Ascending aorta (tissue), 2 donors: ENCODE measurements at regions not wholly inside any gene's neighbourhood (a gene's known extent, or its start where the extent isn't known, plus 50 kb on each side); places are given as distances from the start of the nearest gene placed in this dataset.

Experiments used
- DNase-seq, 2 donors: peaks; one replicate each; pipeline ENCODE4 v3.0.0-alpha.2; 2019; ENCODE audit warnings: low spot score in 2 of 2
- H3K27ac ChIP-seq, 2 donors: fragments of 200-600 bp; sonication (generic); one replicate each; pipeline ENCODE4 v1.5.1; 2016 to 2017; ENCODE audit warnings: mild to moderate bottlenecking in 1 of 2
- H3K27me3 ChIP-seq: fragments of 200-600 bp; sonication (generic); one replicate; pipeline ENCODE4 v1.5.1; 2017
- H3K36me3 ChIP-seq, 2 donors: fragments of 200-600 bp; sonication (generic); one replicate each; pipeline ENCODE4 v1.5.1; 2016
- H3K4me1 ChIP-seq, 2 donors: fragments of 200-600 bp; sonication (generic); one replicate each; pipeline ENCODE4 v1.5.1; 2016 to 2017; ENCODE audit warnings: mild to moderate bottlenecking in 1 of 2
- H3K4me3 ChIP-seq, 2 donors: fragments of 200-600 bp; sonication (generic); one replicate each; pipeline ENCODE4 v1.5.1; 2016 to 2017; ENCODE audit warnings: mild to moderate bottlenecking in 1 of 2
- H3K9me3 ChIP-seq, 2 donors: fragments of 200-600 bp; sonication (generic); one replicate each; pipeline ENCODE4 v1.5.1; 2016
- intact Hi-C: fragments of 100-400 bp; cut with DNase I; formaldehyde crosslinking; loops from one replicate; pipeline ENCODE4 v1.15.1; 2023
- TF ChIP-seq, protein P1 (sequence below), 3 experiments: fragments of 200-600 bp in 2 of 3; fragments of 450-650 bp in 1 of 3; sonication (generic) in 2 of 3; IDR thresholded peaks; one replicate each; pipeline ENCODE4 v1.5.1; 2016 to 2019; ENCODE audit warnings: antibody characterized with exemption in 3 of 3, mild to moderate bottlenecking in 1 of 3, moderate library complexity in 1 of 3

DNA sequence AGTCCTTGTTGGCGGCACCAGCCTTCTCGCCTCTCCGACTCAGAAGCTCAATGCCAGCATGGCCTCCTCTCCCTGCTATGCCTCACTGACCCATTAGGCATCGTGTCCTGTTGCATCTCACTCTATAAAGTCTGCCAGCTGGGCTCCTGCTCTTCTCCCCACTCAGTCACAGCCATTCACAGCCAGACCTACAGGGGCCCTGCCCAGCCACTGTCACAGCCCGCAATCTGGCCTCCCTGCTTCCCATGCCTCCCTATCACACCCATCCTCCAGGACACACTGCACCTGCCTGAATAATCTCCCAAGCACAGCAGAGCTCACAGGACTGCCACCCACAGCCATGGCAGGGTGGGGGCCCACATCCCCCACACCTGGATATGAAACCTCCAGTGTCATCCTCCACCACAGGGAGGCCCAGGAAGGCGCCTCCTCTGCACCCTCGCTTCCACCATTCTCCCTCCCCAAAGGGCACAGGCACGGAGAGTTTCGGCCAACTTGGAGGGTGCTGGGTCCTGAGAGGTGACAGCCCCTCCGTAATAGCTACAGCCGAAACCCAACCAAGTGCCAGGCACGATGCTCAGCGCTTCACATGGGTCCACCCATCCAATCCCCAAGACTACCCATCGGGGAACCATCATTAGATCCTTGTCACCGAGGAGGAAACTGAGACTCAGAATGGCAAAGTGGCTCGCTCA is 370.3 kb downstream of the BCL11B start:
- DNase-seq: peak in 1 of 2 donors; percentile 34
- H3K9me3 ChIP-seq: no peaks in the 10 kb centered on the region
- TF ChIP-seq, protein P1, sequence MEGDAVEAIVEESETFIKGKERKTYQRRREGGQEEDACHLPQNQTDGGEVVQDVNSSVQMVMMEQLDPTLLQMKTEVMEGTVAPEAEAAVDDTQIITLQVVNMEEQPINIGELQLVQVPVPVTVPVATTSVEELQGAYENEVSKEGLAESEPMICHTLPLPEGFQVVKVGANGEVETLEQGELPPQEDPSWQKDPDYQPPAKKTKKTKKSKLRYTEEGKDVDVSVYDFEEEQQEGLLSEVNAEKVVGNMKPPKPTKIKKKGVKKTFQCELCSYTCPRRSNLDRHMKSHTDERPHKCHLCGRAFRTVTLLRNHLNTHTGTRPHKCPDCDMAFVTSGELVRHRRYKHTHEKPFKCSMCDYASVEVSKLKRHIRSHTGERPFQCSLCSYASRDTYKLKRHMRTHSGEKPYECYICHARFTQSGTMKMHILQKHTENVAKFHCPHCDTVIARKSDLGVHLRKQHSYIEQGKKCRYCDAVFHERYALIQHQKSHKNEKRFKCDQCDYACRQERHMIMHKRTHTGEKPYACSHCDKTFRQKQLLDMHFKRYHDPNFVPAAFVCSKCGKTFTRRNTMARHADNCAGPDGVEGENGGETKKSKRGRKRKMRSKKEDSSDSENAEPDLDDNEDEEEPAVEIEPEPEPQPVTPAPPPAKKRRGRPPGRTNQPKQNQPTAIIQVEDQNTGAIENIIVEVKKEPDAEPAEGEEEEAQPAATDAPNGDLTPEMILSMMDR (IDR thresholded peaks at IDR 0.05): no peak
- intact Hi-C loops: no loop called here
- H3K4me3 ChIP-seq: no peak overlapping the region
- no peak overlapping the region for H3K27ac ChIP-seq
- no peaks in the 10 kb centered on the region for H3K27me3 ChIP-seq
- H3K4me1 ChIP-seq: no peaks in the 10 kb centered on the region
- H3K36me3 ChIP-seq: no peaks in the 10 kb centered on the region

DNA sequence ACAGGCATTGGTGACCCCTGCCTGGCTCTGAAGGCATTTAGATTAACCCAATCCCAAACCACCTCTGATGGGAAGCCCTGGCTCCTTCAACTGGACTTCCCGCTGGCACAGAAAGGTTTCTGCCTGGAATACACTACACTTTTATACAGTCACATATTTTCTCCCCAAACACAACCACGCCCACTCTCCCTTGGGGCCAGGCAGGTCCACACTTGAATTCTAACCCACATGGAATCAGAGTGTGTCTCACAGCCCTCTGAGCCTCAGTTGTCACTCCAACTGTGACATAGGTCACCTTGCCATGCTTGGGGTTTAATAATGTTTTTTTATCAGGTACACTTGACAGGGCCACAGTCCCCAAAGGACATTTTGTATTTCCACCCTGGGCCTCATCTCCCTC is 368.6 kb downstream of the BCL11B start:
- H3K27me3 ChIP-seq: no peaks in the 10 kb centered on the region
- no peaks in the 10 kb centered on the region for H3K36me3 ChIP-seq
- no peaks in the 10 kb centered on the region for H3K9me3 ChIP-seq
- DNase-seq: no peak
- H3K27ac ChIP-seq: no peak overlapping the region
- intact Hi-C loops: no loop called here
- H3K4me1 ChIP-seq: no peaks in the 10 kb centered on the region
- no peak overlapping the region for H3K4me3 ChIP-seq
- TF ChIP-seq, protein P1 (IDR thresholded peaks at IDR 0.05): no peak

DNA sequence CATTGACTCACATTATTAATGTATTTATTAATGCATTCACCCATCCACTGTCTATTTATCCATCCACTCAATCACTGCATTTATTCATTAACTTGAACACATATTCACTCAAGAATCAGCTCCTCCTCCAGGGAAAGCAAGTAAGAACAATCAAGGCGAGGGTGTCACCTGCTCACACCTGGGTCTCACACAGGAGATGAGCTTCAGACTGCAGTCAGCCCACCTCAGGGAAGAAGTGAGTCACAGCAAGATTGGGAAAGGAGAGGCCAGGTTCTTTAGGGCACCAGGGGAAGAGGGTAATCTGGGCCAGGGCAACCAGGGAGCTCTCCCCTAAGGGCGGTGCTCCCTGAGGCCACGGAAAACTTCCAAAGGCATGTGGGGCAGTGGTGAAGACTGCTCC is 367.3 kb downstream of the BCL11B start:
- H3K36me3 ChIP-seq: no peaks in the 10 kb centered on the region
- H3K27ac ChIP-seq: no peak overlapping the region
- intact Hi-C loops: no loop called here
- H3K27me3 ChIP-seq: no peaks in the 10 kb centered on the region
- H3K4me3 ChIP-seq: no peak overlapping the region
- H3K9me3 ChIP-seq: no peaks in the 10 kb centered on the region
- TF ChIP-seq, protein P1 (IDR thresholded peaks at IDR 0.05): no peak
- H3K4me1 ChIP-seq: no peaks in the 10 kb centered on the region
- DNase-seq: no peak

DNA sequence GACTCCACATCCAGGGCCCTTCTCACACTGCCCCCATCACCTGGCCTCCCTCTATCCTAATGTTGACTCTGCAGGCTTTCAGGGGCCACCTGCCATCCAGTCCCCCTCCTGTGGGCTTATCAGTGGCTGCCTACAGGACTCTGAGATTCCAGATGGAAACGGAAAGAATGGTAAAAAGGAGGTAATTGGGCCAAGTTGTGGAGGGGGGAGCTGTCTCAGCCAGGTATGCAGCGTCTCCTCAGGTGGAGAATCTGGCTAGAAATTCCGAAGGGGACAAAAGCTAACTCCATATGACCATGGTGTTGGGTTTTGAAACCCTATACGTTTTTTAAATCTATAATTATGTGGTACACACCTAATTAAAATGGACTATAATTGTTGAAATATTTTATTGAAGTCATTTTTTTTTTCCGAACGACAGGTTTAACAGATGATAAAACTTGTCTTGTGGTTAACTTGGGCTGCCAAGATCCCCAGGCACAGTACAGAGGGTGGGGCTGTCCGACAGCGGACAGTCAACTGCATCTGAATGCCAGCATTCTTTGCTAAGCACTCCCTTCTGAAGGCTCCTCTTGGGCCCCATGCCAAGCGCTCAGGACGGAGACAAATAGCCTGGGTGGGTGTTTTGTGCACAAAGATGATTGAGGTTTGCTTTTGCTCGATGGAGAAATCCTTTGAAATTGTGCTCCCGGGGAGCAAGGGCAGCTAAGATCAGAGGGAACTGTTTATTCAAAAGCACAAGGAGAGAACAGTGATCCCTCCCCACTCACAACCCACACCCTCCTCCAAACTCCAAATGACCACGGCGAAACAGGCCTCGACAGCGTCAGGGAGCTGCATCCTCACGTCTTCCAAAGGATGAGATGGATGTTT is 365.6 kb downstream of the BCL11B start:
- intact Hi-C loops: no loop called here
- no peak for DNase-seq
- no peaks in the 10 kb centered on the region for H3K27me3 ChIP-seq
- no peak overlapping the region for H3K27ac ChIP-seq
- H3K4me1 ChIP-seq: no peaks in the 10 kb centered on the region
- no peak overlapping the region for H3K4me3 ChIP-seq
- H3K9me3 ChIP-seq: no peaks in the 10 kb centered on the region
- no peaks in the 10 kb centered on the region for H3K36me3 ChIP-seq
- TF ChIP-seq, protein P1 (IDR thresholded peaks at IDR 0.05): no peak

DNA sequence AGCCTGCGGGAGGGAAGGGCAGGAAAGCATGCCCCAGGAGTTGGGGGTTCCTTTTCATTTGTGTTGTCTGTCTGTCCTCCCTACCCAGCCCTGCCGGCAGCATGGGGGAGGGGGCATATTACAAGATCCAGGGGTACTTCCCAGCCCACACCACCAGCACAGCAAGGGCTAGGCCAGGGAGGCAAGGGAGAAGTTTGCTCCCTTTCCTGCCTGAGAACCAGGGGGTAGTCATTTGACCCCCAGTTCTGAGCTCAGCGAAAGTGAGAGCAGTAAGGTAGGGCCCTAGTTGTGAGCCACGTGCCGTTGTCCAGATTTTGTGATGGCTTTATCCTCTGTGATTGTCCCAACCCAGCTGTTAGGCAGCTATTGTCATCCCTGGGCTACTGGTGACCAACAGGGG is 364.7 kb downstream of the BCL11B start:
- H3K4me3 ChIP-seq: no peak overlapping the region
- H3K4me1 ChIP-seq: no peaks in the 10 kb centered on the region
- no peaks in the 10 kb centered on the region for H3K36me3 ChIP-seq
- intact Hi-C loops: no loop called here
- no peaks in the 10 kb centered on the region for H3K9me3 ChIP-seq
- TF ChIP-seq, protein P1 (IDR thresholded peaks at IDR 0.05): no peak
- no peaks in the 10 kb centered on the region for H3K27me3 ChIP-seq
- DNase-seq: no peak
- H3K27ac ChIP-seq: no peak overlapping the region
